ENCODE measurements at regions not wholly inside any gene's neighbourhood (a gene's known extent, or its start where the extent isn't known, plus 50 kb on each side); places are given as distances from the start of the nearest gene placed in this dataset.
"Not testable (repeated sequence)": the region's sequence is repeated elsewhere in the genome, so short reads cannot be mapped to it uniquely, and the experiment has no call there.

DNA sequence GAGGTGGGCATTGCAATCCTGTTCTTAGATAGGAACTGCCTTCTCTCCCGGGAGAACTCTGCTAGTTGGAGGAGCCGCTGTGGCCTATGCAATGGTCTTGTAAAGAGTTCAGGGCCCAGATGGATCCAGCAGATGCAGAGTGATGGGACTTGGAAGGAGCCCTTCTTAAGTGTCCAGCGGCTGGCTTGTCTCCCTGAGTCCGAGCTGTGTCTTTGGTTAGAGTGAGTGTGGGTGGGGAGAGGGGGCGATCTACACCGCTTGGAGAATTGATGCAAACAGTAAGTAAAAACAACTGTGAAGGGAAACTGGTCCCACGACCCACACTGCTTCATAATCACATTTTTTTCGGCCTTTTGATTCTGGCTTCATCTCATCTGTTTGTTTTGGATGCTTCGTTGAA lies 89.8 kb upstream of the CYRIA start (continued):
- TF ChIP-seq, protein P1, sequence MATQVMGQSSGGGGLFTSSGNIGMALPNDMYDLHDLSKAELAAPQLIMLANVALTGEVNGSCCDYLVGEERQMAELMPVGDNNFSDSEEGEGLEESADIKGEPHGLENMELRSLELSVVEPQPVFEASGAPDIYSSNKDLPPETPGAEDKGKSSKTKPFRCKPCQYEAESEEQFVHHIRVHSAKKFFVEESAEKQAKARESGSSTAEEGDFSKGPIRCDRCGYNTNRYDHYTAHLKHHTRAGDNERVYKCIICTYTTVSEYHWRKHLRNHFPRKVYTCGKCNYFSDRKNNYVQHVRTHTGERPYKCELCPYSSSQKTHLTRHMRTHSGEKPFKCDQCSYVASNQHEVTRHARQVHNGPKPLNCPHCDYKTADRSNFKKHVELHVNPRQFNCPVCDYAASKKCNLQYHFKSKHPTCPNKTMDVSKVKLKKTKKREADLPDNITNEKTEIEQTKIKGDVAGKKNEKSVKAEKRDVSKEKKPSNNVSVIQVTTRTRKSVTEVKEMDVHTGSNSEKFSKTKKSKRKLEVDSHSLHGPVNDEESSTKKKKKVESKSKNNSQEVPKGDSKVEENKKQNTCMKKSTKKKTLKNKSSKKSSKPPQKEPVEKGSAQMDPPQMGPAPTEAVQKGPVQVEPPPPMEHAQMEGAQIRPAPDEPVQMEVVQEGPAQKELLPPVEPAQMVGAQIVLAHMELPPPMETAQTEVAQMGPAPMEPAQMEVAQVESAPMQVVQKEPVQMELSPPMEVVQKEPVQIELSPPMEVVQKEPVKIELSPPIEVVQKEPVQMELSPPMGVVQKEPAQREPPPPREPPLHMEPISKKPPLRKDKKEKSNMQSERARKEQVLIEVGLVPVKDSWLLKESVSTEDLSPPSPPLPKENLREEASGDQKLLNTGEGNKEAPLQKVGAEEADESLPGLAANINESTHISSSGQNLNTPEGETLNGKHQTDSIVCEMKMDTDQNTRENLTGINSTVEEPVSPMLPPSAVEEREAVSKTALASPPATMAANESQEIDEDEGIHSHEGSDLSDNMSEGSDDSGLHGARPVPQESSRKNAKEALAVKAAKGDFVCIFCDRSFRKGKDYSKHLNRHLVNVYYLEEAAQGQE (IDR thresholded peaks at IDR 0.05; ENCODE audit: low read depth, low read length), result no peak
- TF ChIP-seq TAF1 (IDR thresholded peaks at IDR 0.05; ENCODE audit: borderline replicate concordance, low read depth, low read length), result no peak
- no peak for TF ChIP-seq GATA2 (CRISPR knock-in tag; IDR thresholded peaks at IDR 0.05)
- TF ChIP-seq SMC3 (IDR thresholded peaks at IDR 0.05; ENCODE audit: low read depth, low read length), result no peak
- no peak for TF ChIP-seq TEAD4 (IDR thresholded peaks at IDR 0.05; ENCODE audit: borderline replicate concordance, insufficient read depth)

DNA sequence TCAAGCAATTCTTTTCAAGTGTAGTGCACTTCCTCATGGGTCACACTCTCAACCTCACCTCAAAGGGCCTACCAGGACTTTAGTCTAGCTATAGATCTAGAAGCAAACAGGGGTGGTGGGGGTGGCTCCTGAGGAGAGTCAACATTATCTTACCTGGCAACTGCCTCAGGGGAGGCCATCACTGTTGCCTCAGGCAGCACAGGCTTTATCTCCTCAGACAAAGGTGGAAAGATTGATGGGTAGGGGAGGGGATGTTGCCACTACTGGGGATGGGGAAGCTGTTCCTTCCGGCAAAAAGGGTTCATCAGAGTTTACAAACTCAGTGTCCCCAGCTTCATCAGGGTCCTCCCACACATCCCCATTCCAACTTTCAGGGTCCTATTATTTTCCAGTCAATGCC lies 87.4 kb upstream of the CYRIA start:
- CTCF ChIA-PET, result interaction anchor here (1.1 to 11.4 kb wide), 3 partner anchors 140 to 557 kb away, joined by 3 to 341 read pairs (median 5); no protein-coding TSS in a partner anchor
- H3K79me2 ChIP-seq (ENCODE audit: insufficient read depth); H3K27me3 ChIP-seq (ENCODE audit: insufficient read depth); H3K9me2 ChIP-seq; H3F3A ChIP-seq (replicated peaks; ENCODE audit: insufficient read depth); DNase-seq; POLR2A ChIA-PET; H3K9ac ChIP-seq; H3K4me3 ChIP-seq (ENCODE audit: low read depth in 2 of 2, low read length in 1 of 2); H3K36me3 ChIP-seq (replicated peaks in 1 of 2; ENCODE audit: control insufficient read depth in 1 of 2, insufficient read depth in 2 of 2, low read length in 1 of 2); H3K9me3 ChIP-seq; H4K20me1 ChIP-seq (ENCODE audit: insufficient read depth); H3K4me2 ChIP-seq; H3K4me1 ChIP-seq (ENCODE audit: control insufficient read depth in 1 of 2, insufficient read depth in 2 of 2, low read depth in 1 of 2, low read length in 1 of 2); H2AFZ ChIP-seq (ENCODE audit: low read depth); H3K27ac ChIP-seq (ENCODE audit: low read depth in 2 of 2, low read length in 1 of 2): not testable (repeated sequence)
- WGBS (ENCODE audit: low lambda C conversion rate), result 70% methylated on average over 1 of the region's 1 CpG

DNA sequence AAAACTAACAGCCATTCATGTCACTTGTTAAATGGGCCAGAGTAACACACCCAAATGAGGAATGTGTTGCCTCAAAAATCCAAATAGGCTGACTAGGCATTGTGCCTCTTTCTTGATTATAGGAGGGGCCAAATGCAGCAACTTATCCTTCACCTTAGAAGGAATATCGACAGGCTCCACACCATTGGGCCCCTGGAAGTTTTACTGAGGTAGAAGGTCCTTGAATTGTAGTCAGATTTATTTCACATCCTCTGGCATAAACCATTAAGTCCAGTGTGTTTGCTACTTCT lies 85.2 kb upstream of the CYRIA start:
- CTCF ChIA-PET; H3K9ac ChIP-seq; H3K4me2 ChIP-seq; H3K36me3 ChIP-seq (replicated peaks in 1 of 2; ENCODE audit: control insufficient read depth in 1 of 2, insufficient read depth in 2 of 2, low read length in 1 of 2); H3K4me1 ChIP-seq (ENCODE audit: control insufficient read depth in 1 of 2, insufficient read depth in 2 of 2, low read depth in 1 of 2, low read length in 1 of 2); DNase-seq; H3K27me3 ChIP-seq (ENCODE audit: insufficient read depth); H4K20me1 ChIP-seq (ENCODE audit: insufficient read depth); H3K79me2 ChIP-seq (ENCODE audit: insufficient read depth); H3K9me3 ChIP-seq; H3F3A ChIP-seq (replicated peaks; ENCODE audit: insufficient read depth); H3K27ac ChIP-seq (ENCODE audit: low read depth in 2 of 2, low read length in 1 of 2); H3K9me2 ChIP-seq; H2AFZ ChIP-seq (ENCODE audit: low read depth); POLR2A ChIA-PET; H3K4me3 ChIP-seq (ENCODE audit: low read depth in 2 of 2, low read length in 1 of 2): not testable (repeated sequence)
- 23% methylated on average over 1 of the region's 1 CpG for WGBS (ENCODE audit: low lambda C conversion rate)

GRCh38 chr2:16750175-16750924 lies 84.7 kb upstream of the CYRIA start:
- WGBS (ENCODE audit: low lambda C conversion rate), result 15% methylated on average over 4 of the region's 4 CpGs
- H3K4me3 ChIP-seq (ENCODE audit: low read depth in 2 of 2, low read length in 1 of 2), result no peak overlapping the region
- no peak overlapping the region for H3K9ac ChIP-seq
- H3K36me3 ChIP-seq (replicated peaks in 1 of 2; ENCODE audit: control insufficient read depth in 1 of 2, insufficient read depth in 2 of 2, low read length in 1 of 2), result no peaks in the 10 kb centered on the region
- H3K4me1 ChIP-seq (ENCODE audit: control insufficient read depth in 1 of 2, insufficient read depth in 2 of 2, low read depth in 1 of 2, low read length in 1 of 2), result no peaks in the 10 kb centered on the region
- H3F3A ChIP-seq (replicated peaks; ENCODE audit: insufficient read depth), result no peaks in the 10 kb centered on the region
- no peaks in the 10 kb centered on the region for H3K9me3 ChIP-seq
- H3K9me2 ChIP-seq, result no peaks in the 10 kb centered on the region
- ChIA-PET POLR2A (no interaction called here), CTCF (no interaction called here)
- no peak overlapping the region for H3K4me2 ChIP-seq
- H4K20me1 ChIP-seq (ENCODE audit: insufficient read depth), result no peaks in the 10 kb centered on the region
- no peak overlapping the region for H2AFZ ChIP-seq (ENCODE audit: low read depth)
- H3K27me3 ChIP-seq (ENCODE audit: insufficient read depth), result no peaks in the 10 kb centered on the region
- no peak for DNase-seq
- H3K27ac ChIP-seq (ENCODE audit: low read depth in 2 of 2, low read length in 1 of 2), result no peak overlapping the region
- no peaks in the 10 kb centered on the region for H3K79me2 ChIP-seq (ENCODE audit: insufficient read depth)
- TF ChIP-seq SMC3 (IDR thresholded peaks at IDR 0.05; ENCODE audit: low read depth, low read length) (no peak), RAD21 (IDR thresholded peaks at IDR 0.05; ENCODE audit: low read length) (no peak), MEF2A (IDR thresholded peaks at IDR 0.05; ENCODE audit: borderline replicate concordance, low read depth) (no peak), MXI1 (IDR thresholded peaks at IDR 0.05; ENCODE audit: low read depth, low read length) (no peak), PBX3 (IDR thresholded peaks at IDR 0.05) (no peak), ZBTB33 (IDR thresholded peaks at IDR 0.05; ENCODE audit: borderline replicate concordance, low read depth) (no peak)
- TF ChIP-seq, protein P2, sequence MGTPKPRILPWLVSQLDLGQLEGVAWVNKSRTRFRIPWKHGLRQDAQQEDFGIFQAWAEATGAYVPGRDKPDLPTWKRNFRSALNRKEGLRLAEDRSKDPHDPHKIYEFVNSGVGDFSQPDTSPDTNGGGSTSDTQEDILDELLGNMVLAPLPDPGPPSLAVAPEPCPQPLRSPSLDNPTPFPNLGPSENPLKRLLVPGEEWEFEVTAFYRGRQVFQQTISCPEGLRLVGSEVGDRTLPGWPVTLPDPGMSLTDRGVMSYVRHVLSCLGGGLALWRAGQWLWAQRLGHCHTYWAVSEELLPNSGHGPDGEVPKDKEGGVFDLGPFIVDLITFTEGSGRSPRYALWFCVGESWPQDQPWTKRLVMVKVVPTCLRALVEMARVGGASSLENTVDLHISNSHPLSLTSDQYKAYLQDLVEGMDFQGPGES (IDR thresholded peaks at IDR 0.05; ENCODE audit: low read depth, low read length), result no peak
